HCT116 (cell line): ENCODE measurements at regions not wholly inside any gene's neighbourhood (a gene's known extent, or its start where the extent isn't known, plus 50 kb on each side); places are given as distances from the start of the nearest gene placed in this dataset.

Source experiments
- ATAC-seq: fragments of 200-7000 bp; cut with Tn5 transposase; 2 replicates; pipeline ENCODE4 v1.9.1; 2020; ENCODE audit warnings: mild to moderate bottlenecking, moderate library complexity
- BruUV-seq: library from RNA; stranded (reverse); fragments of 400-500 nt; replicated peaks from 2 replicates; lab custom pipeline; 2021; lab: Mats Ljungman, UMichigan
- CTCF ChIA-PET: fragments of 300-600 bp; sonication (Branson Sonifier 250); formaldehyde crosslinking; loops from one replicate; lab custom pipeline; 2021; ENCODE audit warnings: antibody characterized with exemption; lab: Charles Lee
- POLR2A ChIA-PET: fragments of 300-600, 350-600 bp; sonication (Branson Sonifier 250); formaldehyde crosslinking; loops from one replicate; lab custom pipeline; 2021; ENCODE audit warnings: antibody characterized with exemption; lab: Charles Lee
- RAD21 ChIA-PET, 2 experiments: fragments of 300-600 bp; sonication (Branson Sonifier 250); formaldehyde crosslinking; loops; one replicate each; lab custom pipeline; 2023; ENCODE audit warnings: low total read pairs in 2 of 2; ENCODE audit not compliant: uncharacterized antibody in 2 of 2, unreplicated experiment in 2 of 2, low non-redundant PET in 1 of 2; lab: Charles Lee
- DNase-seq: peaks from one replicate; pipeline ENCODE4 v3.0.0-alpha.2; 2010; ENCODE audit warnings: low read depth, low spot score
- H2AFZ ChIP-seq: fragments of 200-600 bp; shearing (Covaris generic), sonication (generic); 2 replicates; pipeline ENCODE4 v1.6.1; 2017; ENCODE audit warnings: low read depth, mixed run types, mixed read lengths, antibody characterized with exemption, low read length; ENCODE audit not compliant: poor library complexity, severe bottlenecking
- H3K27ac ChIP-seq: 2 replicates; pipeline ENCODE4 v1.5.1; 2012; ENCODE audit warnings: low read depth, low read length
- H3K27me3 ChIP-seq: fragments of 200-600 bp; sonication (generic); 2 replicates; pipeline ENCODE4 v1.6.1; 2016; ENCODE audit warnings: mixed run types, low read length, mixed read lengths; ENCODE audit not compliant: insufficient read depth
- H3K36me3 ChIP-seq, 2 experiments: fragments of 200-500 bp in 1 of 2; fragments of 200-600 bp in 1 of 2; sonication (Bioruptor generic) in 1 of 2; sonication (generic) in 1 of 2; 2 replicates each; pipeline versions ENCODE4 v1.5.1 to v1.6.1; 2014 to 2016; ENCODE audit warnings: low read length in 2 of 2, inconsistent platforms in 1 of 2, mixed read lengths in 1 of 2, mixed run types in 1 of 2; ENCODE audit not compliant: insufficient read depth in 2 of 2, control insufficient read depth in 1 of 2
- H3K4me1 ChIP-seq, 2 experiments: fragments of 200-600 bp in 1 of 2; sonication (generic) in 1 of 2; 2 replicates each; pipeline versions ENCODE4 v1.5.1 to v1.6.1; 2012 to 2017; ENCODE audit warnings: low read length in 2 of 2, inconsistent platforms in 1 of 2, mild to moderate bottlenecking in 1 of 2, mixed read lengths in 1 of 2, mixed run types in 1 of 2, moderate library complexity in 1 of 2; ENCODE audit not compliant: insufficient read depth in 2 of 2, control insufficient read depth in 1 of 2
- H3K4me2 ChIP-seq: fragments of 200-600 bp; sonication (generic); 2 replicates; pipeline ENCODE4 v1.6.1; 2017; ENCODE audit warnings: mixed run types, low read length, mixed read lengths
- H3K4me3 ChIP-seq, 2 experiments: fragments of 200-600 bp in 1 of 2; sonication (generic) in 1 of 2; replicated peaks in 1 of 2; 2 replicates each; pipeline ENCODE4 v1.5.1; 2011 to 2016; ENCODE audit warnings: low read length in 2 of 2, control low read depth in 1 of 2, low read depth in 1 of 2, mild to moderate bottlenecking in 1 of 2, mixed read lengths in 1 of 2, mixed run types in 1 of 2
- H3K79me2 ChIP-seq: fragments of 200-600 bp; sonication (generic); 2 replicates; pipeline ENCODE4 v1.6.1; 2017; ENCODE audit warnings: mild to moderate bottlenecking, mixed run types, low read length, moderate library complexity, mixed read lengths; ENCODE audit not compliant: insufficient read depth
- H3K9ac ChIP-seq: fragments of 200-600 bp; sonication (generic); 2 replicates; pipeline ENCODE4 v1.6.1; 2016; ENCODE audit warnings: low read length, mixed read lengths
- H3K9me2 ChIP-seq: fragments of 200-600 bp; sonication (generic), shearing (Covaris generic); 2 replicates; pipeline ENCODE4 v1.6.1; 2017; ENCODE audit warnings: mixed run types, mild to moderate bottlenecking, moderate library complexity; ENCODE audit not compliant: insufficient read depth
- H3K9me3 ChIP-seq, 2 experiments: fragments of 200-500 bp in 1 of 2; fragments of 200-600 bp in 1 of 2; sonication (Bioruptor generic) in 1 of 2; sonication (generic) in 1 of 2; 2 replicates each; pipeline ENCODE4 v1.6.1; 2014 to 2017; ENCODE audit warnings: low read length in 2 of 2, mixed read lengths in 2 of 2, inconsistent platforms in 1 of 2, low read depth in 1 of 2, mild to moderate bottlenecking in 1 of 2, mixed run types in 1 of 2, moderate library complexity in 1 of 2; ENCODE audit not compliant: control insufficient read depth in 1 of 2, insufficient read depth in 1 of 2
- H4K20me1 ChIP-seq: fragments of 200-600 bp; sonication (generic), shearing (Covaris generic); 2 replicates; pipeline ENCODE4 v1.6.1; 2017; ENCODE audit warnings: mixed run types, mild to moderate bottlenecking, moderate library complexity; ENCODE audit not compliant: insufficient read depth
- CBX3 ChIP-seq: IDR thresholded peaks from 2 replicates; pipeline ENCODE4 v1.6.1; 2012; ENCODE audit warnings: low read depth
- ELF1 ChIP-seq: IDR thresholded peaks from 2 replicates; pipeline ENCODE4 v1.6.1; 2012; ENCODE audit warnings: low read depth, borderline replicate concordance
- EZH2 ChIP-seq: fragments of 200-600 bp; sonication (generic); IDR thresholded peaks from 2 replicates; pipeline ENCODE4 v1.6.1; 2017; ENCODE audit warnings: antibody characterized with exemption, mixed run types
- EZH2phosphoT487 ChIP-seq: fragments of 200-600 bp; IDR thresholded peaks from 2 replicates; pipeline ENCODE4 v1.6.1; 2018; ENCODE audit warnings: antibody characterized with exemption, borderline replicate concordance
- POLR2A ChIP-seq: IDR thresholded peaks from 2 replicates; pipeline ENCODE4 v1.7.0; 2011; ENCODE audit warnings: borderline replicate concordance; ENCODE audit not compliant: insufficient read depth, insufficient read length; ENCODE audit errors: extremely low read depth
- YY1 ChIP-seq: IDR thresholded peaks from 2 replicates; pipeline ENCODE4 v1.6.1; 2011; ENCODE audit warnings: low read length, low read depth, moderate library complexity, mild to moderate bottlenecking; ENCODE audit not compliant: insufficient replicate concordance; ENCODE audit errors: extremely low read depth
- ZFX ChIP-seq: fragments of 450-650 bp; IDR thresholded peaks from 2 replicates; pipeline ENCODE4 v1.6.1; 2017
- ZNF274 ChIP-seq: fragments of 200-500 bp; sonication (Bioruptor generic); IDR thresholded peaks from 2 replicates; pipeline ENCODE4 v1.6.1; 2014; ENCODE audit warnings: mild to moderate bottlenecking, low read depth, low read length, inconsistent platforms
- intact Hi-C: fragments of 100-400 bp; cut with micrococcal nuclease; formaldehyde crosslinking; loops from 2 replicates; pipeline ENCODE4 v1.10.0; 2022
- TF ChIP-seq, protein P1 (sequence below): IDR thresholded peaks from 2 replicates; pipeline ENCODE4 v1.6.1; 2012; ENCODE audit warnings: low read depth

DNA sequence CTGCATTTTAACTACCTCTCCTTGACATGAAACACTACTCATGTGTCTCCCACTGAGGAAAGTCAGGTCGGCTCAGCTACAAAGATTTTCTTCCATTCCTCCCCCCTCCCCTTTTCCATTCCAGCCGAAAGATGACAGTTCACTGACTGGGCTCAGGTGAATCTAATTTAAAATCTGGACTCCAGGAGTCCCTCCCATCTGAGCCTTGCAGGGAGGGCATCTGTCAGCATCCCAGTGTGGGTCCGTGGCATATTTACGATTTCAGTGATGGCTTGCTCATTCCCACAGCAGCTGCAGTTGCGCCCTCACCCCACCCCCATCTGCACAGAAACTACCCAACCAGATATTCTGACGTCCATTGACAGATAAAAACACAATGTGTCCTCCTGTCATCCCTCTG is 153.7 kb upstream of the ARRDC4 start:
- no peak for ATAC-seq

More for the DNA sequence above, 153.7 kb upstream of the ARRDC4 start:
- ChIA-PET RAD21 (no interaction called here), CTCF (no interaction called here), POLR2A (no interaction called here)
- no peaks in the 10 kb centered on the region for H3K79me2 ChIP-seq
- no peaks in the 10 kb centered on the region for H3K9me3 ChIP-seq
- H3K4me2 ChIP-seq = no peak overlapping the region
- H3K36me3 ChIP-seq = no peaks in the 10 kb centered on the region
- intact Hi-C loops = no loop called here
- H3K4me1 ChIP-seq = no peaks in the 10 kb centered on the region
- no peak for TF ChIP-seq POLR2A
- TF ChIP-seq, protein P1, sequence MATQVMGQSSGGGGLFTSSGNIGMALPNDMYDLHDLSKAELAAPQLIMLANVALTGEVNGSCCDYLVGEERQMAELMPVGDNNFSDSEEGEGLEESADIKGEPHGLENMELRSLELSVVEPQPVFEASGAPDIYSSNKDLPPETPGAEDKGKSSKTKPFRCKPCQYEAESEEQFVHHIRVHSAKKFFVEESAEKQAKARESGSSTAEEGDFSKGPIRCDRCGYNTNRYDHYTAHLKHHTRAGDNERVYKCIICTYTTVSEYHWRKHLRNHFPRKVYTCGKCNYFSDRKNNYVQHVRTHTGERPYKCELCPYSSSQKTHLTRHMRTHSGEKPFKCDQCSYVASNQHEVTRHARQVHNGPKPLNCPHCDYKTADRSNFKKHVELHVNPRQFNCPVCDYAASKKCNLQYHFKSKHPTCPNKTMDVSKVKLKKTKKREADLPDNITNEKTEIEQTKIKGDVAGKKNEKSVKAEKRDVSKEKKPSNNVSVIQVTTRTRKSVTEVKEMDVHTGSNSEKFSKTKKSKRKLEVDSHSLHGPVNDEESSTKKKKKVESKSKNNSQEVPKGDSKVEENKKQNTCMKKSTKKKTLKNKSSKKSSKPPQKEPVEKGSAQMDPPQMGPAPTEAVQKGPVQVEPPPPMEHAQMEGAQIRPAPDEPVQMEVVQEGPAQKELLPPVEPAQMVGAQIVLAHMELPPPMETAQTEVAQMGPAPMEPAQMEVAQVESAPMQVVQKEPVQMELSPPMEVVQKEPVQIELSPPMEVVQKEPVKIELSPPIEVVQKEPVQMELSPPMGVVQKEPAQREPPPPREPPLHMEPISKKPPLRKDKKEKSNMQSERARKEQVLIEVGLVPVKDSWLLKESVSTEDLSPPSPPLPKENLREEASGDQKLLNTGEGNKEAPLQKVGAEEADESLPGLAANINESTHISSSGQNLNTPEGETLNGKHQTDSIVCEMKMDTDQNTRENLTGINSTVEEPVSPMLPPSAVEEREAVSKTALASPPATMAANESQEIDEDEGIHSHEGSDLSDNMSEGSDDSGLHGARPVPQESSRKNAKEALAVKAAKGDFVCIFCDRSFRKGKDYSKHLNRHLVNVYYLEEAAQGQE = no peak
- TF ChIP-seq EZH2 = no peak
- TF ChIP-seq EZH2phosphoT487 = no peak
- TF ChIP-seq ELF1 = no peak
- TF ChIP-seq YY1 = no peak
- no peak for TF ChIP-seq ZNF274
- TF ChIP-seq CBX3 = no peak
- no peak for TF ChIP-seq ZFX
- no peak for DNase-seq
- H3K27ac ChIP-seq = no peak overlapping the region
- H3K9me2 ChIP-seq = no peaks in the 10 kb centered on the region
- H3K27me3 ChIP-seq = no peaks in the 10 kb centered on the region
- H3K9ac ChIP-seq = no peak overlapping the region
- H3K4me3 ChIP-seq = no peak overlapping the region
- H2AFZ ChIP-seq = no peak overlapping the region
- no TSS peak for BruUV-seq
- no peaks in the 10 kb centered on the region for H4K20me1 ChIP-seq
